GM23338 (cell line): ENCODE measurements at regions not wholly inside any gene's neighbourhood (a gene's known extent, or its start where the extent isn't known, plus 50 kb on each side); places are given as distances from the start of the nearest gene placed in this dataset.

ENCODE experiments used
- CTCF ChIP-seq, 2 experiments: fragments of 200-600 bp in 1 of 2; sonication (generic) in 1 of 2; conservative IDR thresholded peaks; 2 replicates each; pipeline versions ENCODE4 v1.5.1 to v1.6.1; 2016 to 2017; ENCODE audit warnings: antibody characterized with exemption in 2 of 2, low read depth in 2 of 2, mild to moderate bottlenecking in 2 of 2, moderate library complexity in 1 of 2
- ETS1 ChIP-seq: IDR thresholded peaks from 2 replicates; pipeline ENCODE4 v1.6.1; 2016; ENCODE audit warnings: antibody characterized with exemption
- EZH2 ChIP-seq: fragments of 200-600 bp; sonication (generic); IDR thresholded peaks from one replicate; pipeline ENCODE4 v1.8.0; 2017; ENCODE audit warnings: antibody characterized with exemption, mild to moderate bottlenecking, low read depth; ENCODE audit not compliant: unreplicated experiment
- EZH2phosphoT487 ChIP-seq: fragments of 200-600 bp; sonication (generic); IDR thresholded peaks from one replicate; pipeline ENCODE4 v1.8.1; 2018; ENCODE audit warnings: antibody characterized with exemption; ENCODE audit not compliant: unreplicated experiment
- POLR2AphosphoS5 ChIP-seq: IDR thresholded peaks from 2 replicates; pipeline ENCODE4 v1.6.1; 2016; ENCODE audit warnings: antibody characterized with exemption, low read depth
- REST ChIP-seq: IDR thresholded peaks from one replicate; pipeline ENCODE4 v1.6.1; 2018; ENCODE audit warnings: antibody characterized with exemption; ENCODE audit not compliant: unreplicated experiment
- STAT1 ChIP-seq: IDR thresholded peaks from one replicate; pipeline ENCODE4 v1.6.1; 2016; ENCODE audit warnings: antibody characterized with exemption; ENCODE audit not compliant: unreplicated experiment
- ZNF114 ChIP-seq: fragments of 250-450 bp; sonication (Bioruptor Pico); IDR thresholded peaks from 2 replicates; pipeline ENCODE4 v1.5.0; 2020; ENCODE audit warnings: mild to moderate bottlenecking, moderate library complexity
- ZNF462 ChIP-seq: fragments of 250-450 bp; sonication (Bioruptor Pico); IDR thresholded peaks from 2 replicates; pipeline ENCODE4 v1.5.0; 2020; ENCODE audit warnings: mild to moderate bottlenecking, moderate library complexity

GRCh38 chr15:38859574-38859973 lies 295.0 kb upstream of the RASGRP1 start:
- TF ChIP-seq CTCF (conservative IDR thresholded peaks at IDR 0.05; ENCODE audit: low read depth in 2 of 2) = no peak
- no peak for TF ChIP-seq EZH2phosphoT487
- TF ChIP-seq EZH2 = no peak
- TF ChIP-seq ZNF114 (CRISPR knock-in tag) = no peak
- no peak for TF ChIP-seq STAT1
- TF ChIP-seq ETS1 = no peak
- TF ChIP-seq POLR2AphosphoS5 = no peak
- TF ChIP-seq ZNF462 = no peak
- no peak for TF ChIP-seq REST
